ENCODE measurements at regions not wholly inside any gene's neighbourhood (a gene's known extent, or its start where the extent isn't known, plus 50 kb on each side); places are given as distances from the start of the nearest gene placed in this dataset.
"Not testable (repeated sequence)": the region's sequence is repeated elsewhere in the genome, so short reads cannot be mapped to it uniquely, and the experiment has no call there.

GRCh38 chr22:44576311-44577260 lies 78.6 kb upstream of the RTL6 start:
- no peaks in the 10 kb centered on the region for H3K9me3 ChIP-seq
- no peak overlapping the region for H3K4me3 ChIP-seq
- DNase-seq: no peak
- no peaks in the 10 kb centered on the region for H3K27me3 ChIP-seq
- H3K36me3 ChIP-seq: no peaks in the 10 kb centered on the region

- H3K9me3 ChIP-seq: no peaks in the 10 kb centered on the region
- no peaks in the 10 kb centered on the region for H3K36me3 ChIP-seq
- no peaks in the 10 kb centered on the region for H3K27me3 ChIP-seq
- no peak for DNase-seq
- no peak overlapping the region for H3K4me3 ChIP-seq
Measured at GRCh38 chr22:44575381-44576268, 77.6 kb upstream of the RTL6 start.

DNA sequence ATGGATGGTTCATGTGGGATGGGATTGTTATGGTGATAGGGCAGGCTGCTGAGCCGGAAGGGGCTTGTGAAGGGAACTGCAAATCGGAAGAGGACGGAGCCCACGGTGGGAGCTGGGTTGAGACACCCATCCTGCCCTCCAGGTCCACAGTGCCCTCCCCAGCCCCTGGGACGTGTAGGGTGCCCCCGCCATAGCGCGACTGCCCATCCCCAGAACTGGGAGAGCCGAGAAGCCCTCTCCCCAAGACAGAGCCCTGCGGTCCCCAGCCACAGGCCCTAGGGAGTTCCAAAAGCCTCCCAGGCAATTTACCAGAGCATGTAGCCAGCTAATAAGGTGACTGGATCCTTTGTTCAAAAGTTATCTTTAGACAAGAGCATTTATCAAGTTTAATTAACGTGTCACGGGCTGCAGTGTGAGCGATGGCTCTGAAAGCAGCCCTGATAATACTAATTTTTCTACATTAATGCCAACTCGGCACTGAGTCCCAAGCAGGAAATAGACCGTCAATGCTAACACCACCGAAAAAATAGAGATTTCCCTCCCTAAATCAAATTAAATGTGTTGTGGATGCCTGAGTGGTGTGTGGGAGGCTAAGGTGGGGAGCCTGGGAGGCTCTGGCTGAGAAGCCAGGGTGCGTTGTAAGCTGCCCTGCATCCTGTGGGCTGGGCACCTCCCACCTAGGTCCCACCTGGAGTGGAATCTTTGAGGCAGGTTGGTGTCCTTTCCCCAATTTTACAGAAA lies 76.8 kb upstream of the RTL6 start:
- H3K36me3 ChIP-seq: no peaks in the 10 kb centered on the region
- no peaks in the 10 kb centered on the region for H3K27me3 ChIP-seq
- peaks cover 3% of the 10 kb centered on the region; the same call in 1 of the 2 replicates for H3K9me3 ChIP-seq
- no peak overlapping the region for H3K4me3 ChIP-seq
- DNase-seq: no peak

GRCh38 chr22:44574057-44574639 lies 76.1 kb upstream of the RTL6 start:
- DNase-seq: peak; percentile 97
- Histone ChIP-seq H3K27me3 (no peaks in the 10 kb centered on the region), H3K36me3 (no peaks in the 10 kb centered on the region), H3K9me3 (peaks cover 3% of the 10 kb centered on the region; the same call in 1 of the 2 replicates), H3K4me3 (no peak overlapping the region)

- no peak overlapping the region for H3K4me3 ChIP-seq
- DNase-seq: no peak
- peaks cover 3% of the 10 kb centered on the region; the same call in 1 of the 2 replicates for H3K9me3 ChIP-seq
- H3K36me3 ChIP-seq: no peaks in the 10 kb centered on the region
- no peaks in the 10 kb centered on the region for H3K27me3 ChIP-seq
Measured at GRCh38 chr22:44573451-44573850, 75.4 kb upstream of the RTL6 start.

GRCh38 chr22:44572414-44573207 lies 74.6 kb upstream of the RTL6 start:
- peaks cover 3% of the 10 kb centered on the region; the same call in 1 of the 2 replicates for H3K9me3 ChIP-seq
- no peaks in the 10 kb centered on the region for H3K27me3 ChIP-seq
- H3K4me3 ChIP-seq: no peak overlapping the region
- no peaks in the 10 kb centered on the region for H3K36me3 ChIP-seq
- DNase-seq: peak; percentile 49

DNA sequence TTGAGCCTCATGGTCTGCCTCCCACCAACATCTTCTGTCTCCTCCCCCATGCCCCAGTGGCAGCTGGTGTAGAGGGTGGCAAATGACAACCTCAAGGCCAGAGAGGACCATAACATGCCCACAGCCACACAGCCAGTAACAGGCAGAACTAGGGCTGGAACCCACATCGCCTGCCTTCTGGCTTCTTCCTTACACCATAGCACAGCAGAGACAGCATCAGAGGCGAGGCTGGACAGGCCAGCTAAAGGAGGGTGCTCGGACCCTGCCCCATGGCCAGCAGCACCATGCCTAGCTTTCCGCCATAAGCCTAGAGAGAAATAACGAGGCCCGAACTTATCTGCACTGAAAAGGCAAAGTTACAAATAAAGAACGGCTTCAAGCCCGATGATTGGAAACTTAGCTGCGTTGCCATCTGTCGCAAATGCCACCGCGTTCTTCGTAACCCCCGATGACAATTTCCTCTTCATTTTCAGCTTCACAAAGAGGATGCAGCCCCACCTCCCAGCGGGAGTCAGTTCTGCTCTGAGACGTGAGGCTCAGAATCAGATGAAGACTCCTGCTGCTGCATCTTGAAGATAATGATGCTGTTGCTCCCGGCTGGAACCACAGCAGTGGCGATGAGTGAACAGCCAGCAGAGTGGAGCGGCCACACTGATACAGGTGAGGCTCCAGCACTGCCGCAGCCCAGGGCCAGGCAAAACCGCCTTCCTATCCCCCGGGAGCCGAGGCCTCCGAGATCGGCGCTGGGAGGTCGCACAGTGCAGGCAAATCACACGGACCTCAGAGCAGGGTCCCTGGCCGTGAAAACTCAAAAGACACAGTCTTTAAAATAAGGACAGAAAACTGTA lies 73.8 kb upstream of the RTL6 start:
- no peaks in the 10 kb centered on the region for H3K27me3 ChIP-seq
- peaks cover 3% of the 10 kb centered on the region; the same call in 1 of the 2 replicates for H3K9me3 ChIP-seq
- no peaks in the 10 kb centered on the region for H3K36me3 ChIP-seq
- DNase-seq: no peak
- H3K4me3 ChIP-seq: no peak overlapping the region

- Histone ChIP-seq H3K27me3 (no peaks in the 10 kb centered on the region), H3K4me3 (no peak overlapping the region), H3K36me3 (no peaks in the 10 kb centered on the region)
Measured at GRCh38 chr22:44570476-44571445, 72.7 kb upstream of the RTL6 start.

DNA sequence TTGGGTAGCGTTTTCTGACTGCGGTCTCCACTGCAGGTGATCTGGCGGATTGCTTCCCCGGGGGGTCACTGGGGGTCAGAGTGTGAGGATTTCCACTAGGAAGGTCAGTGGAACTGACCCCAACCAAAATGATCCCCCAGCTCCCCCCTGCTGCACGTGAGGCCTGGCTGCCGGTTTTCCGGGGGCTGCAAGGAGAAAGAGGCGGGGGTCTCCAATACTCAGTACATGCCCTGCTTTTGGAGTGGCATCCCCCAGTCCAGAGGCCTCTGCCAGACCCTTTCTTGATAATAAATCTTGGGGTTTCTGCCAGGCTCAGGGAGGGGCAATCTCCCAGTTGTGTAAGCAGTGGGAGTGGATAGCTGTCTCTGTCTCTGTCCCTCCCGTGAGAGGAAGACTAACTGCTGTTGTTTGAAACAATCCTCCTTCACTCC lies 71.5 kb upstream of the RTL6 start:
- H3K9me3 ChIP-seq: peaks cover 3% of the 10 kb centered on the region; the same call in 1 of the 2 replicates
- H3K36me3 ChIP-seq: no peaks in the 10 kb centered on the region
- H3K27me3 ChIP-seq: no peaks in the 10 kb centered on the region
- no peak overlapping the region for H3K4me3 ChIP-seq
- no peak for DNase-seq

More at GRCh38 chr22:44570476-44571445, 72.7 kb upstream of the RTL6 start:
- peaks cover 3% of the 10 kb centered on the region; the same call in 1 of the 2 replicates for H3K9me3 ChIP-seq
- no peak for DNase-seq

GRCh38 chr22:44567846-44568493 lies 69.9 kb upstream of the RTL6 start:
- H3K27me3 ChIP-seq: no peaks in the 10 kb centered on the region
- peak; percentile 24 for DNase-seq
- peaks cover 12% of the 10 kb centered on the region for H3K9me3 ChIP-seq
- no peaks in the 10 kb centered on the region for H3K36me3 ChIP-seq
- H3K4me3 ChIP-seq: no peak overlapping the region

DNA sequence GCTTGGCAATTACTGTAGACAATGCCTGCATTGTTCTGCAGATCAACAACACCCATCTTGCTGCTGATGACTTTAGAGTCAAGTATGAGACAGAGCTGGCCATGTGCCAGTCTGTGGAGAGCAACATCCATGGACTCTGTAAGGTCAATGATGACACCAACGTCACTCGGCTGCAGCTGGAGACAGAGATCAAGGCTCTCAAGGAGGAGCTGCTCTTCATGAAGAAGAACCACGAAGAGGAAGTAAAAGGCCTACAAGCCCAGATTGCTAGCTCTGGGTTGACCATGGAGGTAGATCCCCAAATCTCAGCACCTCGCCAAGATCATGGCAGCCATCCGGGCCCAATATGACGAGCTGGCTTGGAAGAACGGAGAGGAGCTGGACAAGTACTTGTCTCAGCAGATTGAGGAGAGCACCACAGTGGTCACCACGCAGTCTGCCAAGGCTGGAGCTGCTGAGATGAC lies 69.4 kb upstream of the RTL6 start:
- not testable (repeated sequence) for DNase-seq, H3K4me3 ChIP-seq, H3K27me3 ChIP-seq, H3K36me3 ChIP-seq
- peaks cover 13% of the 10 kb centered on the region for H3K9me3 ChIP-seq

GRCh38 chr22:44566911-44567310 lies 68.9 kb upstream of the RTL6 start:
- Histone ChIP-seq H3K36me3 (no peaks in the 10 kb centered on the region), H3K9me3 (peaks cover 13% of the 10 kb centered on the region)

GRCh38 chr22:44562651-44563050 lies 64.6 kb upstream of the RTL6 start:
- not testable (repeated sequence) for H3K36me3 ChIP-seq, H3K27me3 ChIP-seq, DNase-seq, H3K4me3 ChIP-seq
- H3K9me3 ChIP-seq: peaks cover 22% of the 10 kb centered on the region

More at GRCh38 chr22:44566911-44567310, 68.9 kb upstream of the RTL6 start:
- DNase-seq: no peak
- no peaks in the 10 kb centered on the region for H3K27me3 ChIP-seq
- H3K4me3 ChIP-seq: no peak overlapping the region
